ENCODE measurements at regions not wholly inside any gene's neighbourhood (a gene's known extent, or its start where the extent isn't known, plus 50 kb on each side); places are given as distances from the start of the nearest gene placed in this dataset.

DNA sequence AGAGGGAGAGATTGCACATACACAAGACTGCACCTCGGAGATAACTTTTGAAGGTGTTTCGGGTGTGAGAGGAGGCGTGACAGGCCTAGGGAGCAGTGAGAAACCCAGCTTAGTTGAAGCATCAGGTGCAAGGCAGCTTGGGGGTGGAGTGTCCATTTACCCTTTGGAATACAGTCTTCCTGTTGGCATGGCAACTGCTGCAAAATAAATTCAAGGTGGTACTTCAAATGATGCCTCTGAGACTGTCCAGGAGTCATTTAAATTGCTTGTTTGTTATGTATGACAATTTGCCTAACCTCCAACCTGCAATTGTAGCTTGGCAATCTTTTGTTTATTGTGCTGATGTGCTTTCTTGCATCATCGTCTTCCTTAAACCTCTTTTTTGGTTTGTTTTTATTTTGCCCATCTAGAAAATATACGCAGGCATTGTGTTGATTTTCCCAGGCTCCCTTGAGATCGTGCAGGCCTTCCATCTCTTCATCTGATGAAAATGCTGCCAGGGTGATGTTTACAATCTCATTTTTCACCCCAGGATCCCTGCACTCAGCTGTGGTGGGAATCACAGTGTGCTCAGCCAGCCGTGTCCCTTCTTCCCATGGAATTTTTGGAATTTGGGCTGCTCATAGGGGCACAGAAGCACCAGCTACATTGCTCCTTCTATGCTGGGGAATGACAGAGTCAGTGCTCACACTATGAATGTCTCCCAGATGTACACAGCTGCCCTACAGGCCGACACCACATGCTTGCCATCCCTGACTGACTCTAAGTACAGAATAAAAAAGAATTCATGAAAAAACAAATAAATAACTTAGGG, 583.1 kb upstream of the CFAP20DC start:
- Mint-ChIP-seq H3K36me3 (peaks cover 0 to 4% (median 0%) of the 10 kb centered on the region in 3 donors), H3K4me1 (peaks cover 0 to 2% (median 0%) of the 10 kb centered on the region in 4 donors), H3K27me3 (no peaks in the 10 kb centered on the region), H3K9me3 (peaks cover 0 to 4% (median 0%) of the 10 kb centered on the region in 9 donors), H3K4me3 (no peak overlapping the region), H3K27ac (no peak overlapping the region)
- no peak for ATAC-seq
- POLR2A ChIA-PET, result no interaction called here
- DNase-seq, result no peak

- Mint-ChIP-seq H3K4me1 (peaks cover 0 to 2% (median 0%) of the 10 kb centered on the region in 4 donors), H3K36me3 (peaks cover 0 to 4% (median 0%) of the 10 kb centered on the region in 3 donors), H3K27ac (no peak overlapping the region), H3K4me3 (no peak overlapping the region), H3K9me3 (peaks cover 0 to 4% (median 0%) of the 10 kb centered on the region in 9 donors), H3K27me3 (no peaks in the 10 kb centered on the region)
- DNase-seq, result no peak
- POLR2A ChIA-PET, result no interaction called here
- ATAC-seq, result no peak
These were observed 581.7 kb upstream of the CFAP20DC start for GRCh38 chr3:59631482-59631881.

DNA sequence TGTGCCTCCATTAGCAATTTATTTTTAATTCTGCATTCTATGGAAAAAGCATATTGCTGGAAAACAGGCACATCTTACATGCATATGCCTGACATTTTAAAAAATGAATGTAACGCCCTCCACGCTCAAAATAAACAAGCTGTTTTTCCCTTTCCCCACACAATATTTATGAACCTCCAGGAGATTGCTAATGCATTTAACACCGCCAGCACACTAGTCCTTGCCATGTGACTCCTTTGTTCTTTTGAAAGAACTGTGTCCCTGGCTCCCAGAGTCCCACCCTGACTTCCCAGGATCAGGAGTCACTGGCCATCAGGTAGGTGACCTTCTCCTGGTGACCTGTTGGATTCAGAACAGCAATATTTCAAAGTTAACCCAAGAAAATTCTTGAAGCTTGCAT, 571.2 kb upstream of the CFAP20DC start:
- H3K4me3 Mint-ChIP-seq, result no peak overlapping the region
- DNase-seq (no peak), ATAC-seq (no peak)
- peaks cover 0 to 2% (median 0%) of the 10 kb centered on the region in 3 donors for H3K36me3 Mint-ChIP-seq
- peak overlapping the region in 1 of 10 donors; percentile 63 for H3K27ac Mint-ChIP-seq
- peaks cover 0 to 20% (median 9%) of the 10 kb centered on the region in 9 donors for H3K9me3 Mint-ChIP-seq
- POLR2A ChIA-PET, result no interaction called here
- H3K4me1 Mint-ChIP-seq, result no peaks in the 10 kb centered on the region
- no peaks in the 10 kb centered on the region for H3K27me3 Mint-ChIP-seq

- H3K4me1 Mint-ChIP-seq, result no peaks in the 10 kb centered on the region
- H3K9me3 Mint-ChIP-seq, result peaks cover 0 to 25% (median 10%) of the 10 kb centered on the region in 9 donors
- no peak for ATAC-seq
- H3K27me3 Mint-ChIP-seq, result no peaks in the 10 kb centered on the region
- H3K27ac Mint-ChIP-seq, result no peak overlapping the region
- no peak overlapping the region for H3K4me3 Mint-ChIP-seq
- POLR2A ChIA-PET, result no interaction called here
- H3K36me3 Mint-ChIP-seq, result peaks cover 0 to 2% (median 0%) of the 10 kb centered on the region in 3 donors
- DNase-seq, result no peak
These were observed 570.5 kb upstream of the CFAP20DC start for GRCh38 chr3:59620325-59620724.

GRCh38 chr3:59612444-59612715, 562.6 kb upstream of the CFAP20DC start:
- DNase-seq, result no peak
- POLR2A ChIA-PET, result no interaction called here
- Mint-ChIP-seq H3K27ac (no peak overlapping the region), H3K36me3 (peaks cover 0 to 12% (median 2%) of the 10 kb centered on the region in 3 donors), H3K9me3 (peaks cover 0 to 25% (median 18%) of the 10 kb centered on the region in 9 donors), H3K4me3 (no peak overlapping the region), H3K4me1 (no peaks in the 10 kb centered on the region), H3K27me3 (peaks cover 0 to 2% (median 0%) of the 10 kb centered on the region in 5 donors)
- no peak for ATAC-seq

GRCh38 chr3:59611649-59612443, 562.0 kb upstream of the CFAP20DC start:
- peaks cover 0 to 25% (median 16%) of the 10 kb centered on the region in 9 donors for H3K9me3 Mint-ChIP-seq
- no peak overlapping the region for H3K4me3 Mint-ChIP-seq
- POLR2A ChIA-PET, result no interaction called here
- no peak for DNase-seq
- H3K27me3 Mint-ChIP-seq, result peaks cover 0 to 2% (median 0%) of the 10 kb centered on the region in 5 donors
- H3K4me1 Mint-ChIP-seq, result no peaks in the 10 kb centered on the region
- ATAC-seq, result no peak
- no peak overlapping the region for H3K27ac Mint-ChIP-seq
- H3K36me3 Mint-ChIP-seq, result peaks cover 0 to 12% (median 2%) of the 10 kb centered on the region in 3 donors

GRCh38 chr3:59609657-59610348, 560.0 kb upstream of the CFAP20DC start:
- ATAC-seq (no peak), DNase-seq (no peak)
- Mint-ChIP-seq H3K27ac (no peak overlapping the region), H3K9me3 (peaks cover 0 to 9% (median 3%) of the 10 kb centered on the region in 9 donors), H3K4me3 (no peak overlapping the region), H3K4me1 (no peaks in the 10 kb centered on the region), H3K27me3 (peaks cover 0 to 2% (median 0%) of the 10 kb centered on the region in 5 donors), H3K36me3 (peaks cover 0 to 7% (median 0%) of the 10 kb centered on the region in 3 donors)
- POLR2A ChIA-PET, result no interaction called here

GRCh38 chr3:59608356-59608755, 558.5 kb upstream of the CFAP20DC start:
- Mint-ChIP-seq H3K9me3 (peaks cover 0 to 8% (median 0%) of the 10 kb centered on the region in 9 donors), H3K27ac (no peak overlapping the region)
- DNase-seq, result no peak

DNA sequence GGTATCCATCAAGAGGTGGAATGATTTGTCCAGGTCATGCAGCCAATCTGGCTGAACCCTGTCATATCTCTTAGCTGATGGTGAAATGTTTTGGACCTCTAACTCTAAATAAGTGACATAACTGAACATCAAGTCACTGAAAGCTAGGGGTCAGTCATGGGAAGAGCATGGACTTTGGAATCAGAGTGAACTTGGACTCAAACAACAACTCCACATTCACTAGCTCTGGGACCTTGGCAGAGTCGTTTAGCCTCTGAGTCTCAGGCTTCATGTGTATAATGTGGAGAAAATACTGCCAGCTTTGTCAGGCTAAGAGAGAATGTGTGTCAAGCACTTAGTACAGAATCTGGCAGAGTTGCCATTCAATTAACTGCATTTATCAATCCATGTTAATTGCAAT, 557.8 kb upstream of the CFAP20DC start:
- POLR2A ChIA-PET, result no interaction called here
- DNase-seq (no peak), ATAC-seq (no peak)
- H3K36me3 Mint-ChIP-seq, result peaks cover 0 to 5% (median 0%) of the 10 kb centered on the region in 3 donors
- H3K27ac Mint-ChIP-seq, result no peak overlapping the region
- no peaks in the 10 kb centered on the region for H3K4me1 Mint-ChIP-seq
- H3K9me3 Mint-ChIP-seq, result peaks cover 0 to 3% (median 0%) of the 10 kb centered on the region in 9 donors
- H3K4me3 Mint-ChIP-seq, result no peak overlapping the region
- H3K27me3 Mint-ChIP-seq, result peaks cover 0 to 6% (median 0%) of the 10 kb centered on the region in 5 donors

More at GRCh38 chr3:59608356-59608755, 558.5 kb upstream of the CFAP20DC start:
- peaks cover 0 to 5% (median 0%) of the 10 kb centered on the region in 3 donors for H3K36me3 Mint-ChIP-seq
- POLR2A ChIA-PET, result no interaction called here
- no peak overlapping the region for H3K4me3 Mint-ChIP-seq
- H3K4me1 Mint-ChIP-seq, result no peaks in the 10 kb centered on the region
- peaks cover 0 to 6% (median 0%) of the 10 kb centered on the region in 5 donors for H3K27me3 Mint-ChIP-seq
- ATAC-seq, result no peak

GRCh38 chr3:59606638-59607266, 556.9 kb upstream of the CFAP20DC start:
- ATAC-seq, result no peak

GRCh38 chr3:59605944-59606534, 556.2 kb upstream of the CFAP20DC start:
- Mint-ChIP-seq H3K9me3 (no peaks in the 10 kb centered on the region), H3K4me3 (no peak overlapping the region), H3K4me1 (no peaks in the 10 kb centered on the region), H3K36me3 (no peaks in the 10 kb centered on the region), H3K27ac (no peak overlapping the region), H3K27me3 (peaks cover 0 to 6% (median 0%) of the 10 kb centered on the region in 5 donors)
- POLR2A ChIA-PET, result no interaction called here
- ATAC-seq (no peak), DNase-seq (no peak)

More at GRCh38 chr3:59606638-59607266, 556.9 kb upstream of the CFAP20DC start:
- Mint-ChIP-seq H3K27ac (no peak overlapping the region), H3K36me3 (peaks cover 0 to 5% (median 0%) of the 10 kb centered on the region in 3 donors), H3K4me1 (no peaks in the 10 kb centered on the region), H3K9me3 (peaks cover 0 to 3% (median 0%) of the 10 kb centered on the region in 9 donors), H3K27me3 (peaks cover 0 to 6% (median 0%) of the 10 kb centered on the region in 5 donors), H3K4me3 (no peak overlapping the region)
- POLR2A ChIA-PET, result interaction anchor here (0.6 kb wide), 1 partner anchor 166 kb away, joined by 7 read pairs; no protein-coding TSS in a partner anchor
- DNase-seq, result no peak

DNA sequence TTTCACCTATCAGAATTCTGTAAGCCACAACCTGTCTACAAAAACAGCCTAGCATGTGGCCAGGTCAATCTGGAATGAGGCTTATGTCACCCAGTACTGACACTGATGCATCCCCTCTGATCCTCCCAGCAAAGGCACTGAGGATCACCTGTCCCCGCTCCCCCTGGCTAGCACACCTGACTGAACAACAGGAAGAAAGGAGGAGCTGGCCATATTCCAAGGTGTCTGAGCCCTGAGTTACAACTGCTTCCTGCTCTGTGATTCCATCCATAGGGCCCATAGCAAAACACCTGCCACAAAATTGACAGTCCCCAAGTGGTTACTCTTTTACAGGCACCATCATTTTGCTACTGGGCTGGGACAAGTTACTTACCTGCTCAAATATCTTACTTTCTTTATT, 555.5 kb upstream of the CFAP20DC start:
- Mint-ChIP-seq H3K27ac (peak overlapping the region in 1 of 10 donors; percentile 34), H3K36me3 (no peaks in the 10 kb centered on the region), H3K9me3 (no peaks in the 10 kb centered on the region), H3K27me3 (peaks cover 0 to 6% (median 0%) of the 10 kb centered on the region in 5 donors), H3K4me1 (no peaks in the 10 kb centered on the region), H3K4me3 (no peak overlapping the region)
- POLR2A ChIA-PET, result no interaction called here
- ATAC-seq, result no peak
- no peak for DNase-seq
